Esophagus squamous epithelium (tissue), 5 donors: ENCODE measurements at regions not wholly inside any gene's neighbourhood (a gene's known extent, or its start where the extent isn't known, plus 50 kb on each side); places are given as distances from the start of the nearest gene placed in this dataset.

ENCODE experiments used
- DNase-seq: peaks from one replicate; lab custom pipeline; 2025; lab: John Stamatoyannopoulos, UW
- H3K27ac ChIP-seq, 4 donors: fragments of 200-600 bp; sonication (generic); one replicate each; pipeline ENCODE4 v1.5.1; 2016 to 2019; ENCODE audit warnings: mild to moderate bottlenecking in 1 of 4
- H3K27me3 ChIP-seq, 4 donors: fragments of 200-600 bp; sonication (generic); 1 replicate in 3 of 4; 2 replicates in 1 of 4; pipeline versions ENCODE4 v1.5.1 to v1.6.0; 2017 to 2021; ENCODE audit warnings: antibody characterized with exemption in 1 of 4
- H3K36me3 ChIP-seq, 3 donors: fragments of 200-600 bp; sonication (generic); one replicate each; pipeline ENCODE4 v1.5.1; 2016 to 2019
- H3K4me1 ChIP-seq, 3 donors: fragments of 200-600 bp; sonication (generic); one replicate each; pipeline ENCODE4 v1.5.1; 2017 to 2019
- H3K4me3 ChIP-seq, 4 donors: fragments of 200-600 bp; sonication (generic); 1 replicate in 3 of 4; 2 replicates in 1 of 4; pipeline ENCODE4 v1.5.1; 2016 to 2019; ENCODE audit warnings: mild to moderate bottlenecking in 2 of 4, moderate library complexity in 1 of 4
- H3K9me3 ChIP-seq, 3 donors: fragments of 200-600 bp; sonication (generic); one replicate each; pipeline ENCODE4 v1.5.1; 2016 to 2019
- CTCF ChIP-seq, 6 experiments: fragments of 450-650 bp in 4 of 6; fragments of 200-600 bp in 2 of 6; sonication (generic) in 2 of 6; IDR thresholded peaks; one replicate each; pipeline ENCODE4 v1.5.1; 2016 to 2019; ENCODE audit warnings: antibody characterized with exemption in 6 of 6, mild to moderate bottlenecking in 4 of 6, moderate library complexity in 4 of 6
- POLR2A ChIP-seq, 4 donors: fragments of 450-650 bp; IDR thresholded peaks; one replicate each; pipeline ENCODE4 v1.6.1; 2017; ENCODE audit warnings: antibody characterized with exemption in 4 of 4, mild to moderate bottlenecking in 4 of 4, moderate library complexity in 3 of 4
- WGBS, 2 donors: methylation state at CpG; one replicate each; pipeline ENCODE4 v1.1.5; 2018; 5-methylcytosine and 5-hydroxymethylcytosine counted together
- intact Hi-C: fragments of 100-400 bp; cut with DNase I; formaldehyde crosslinking; loops from one replicate; pipeline ENCODE4 v1.15.0; 2022
- donor health status: DM: yes; HTN: yes; CAD: no.

DNA sequence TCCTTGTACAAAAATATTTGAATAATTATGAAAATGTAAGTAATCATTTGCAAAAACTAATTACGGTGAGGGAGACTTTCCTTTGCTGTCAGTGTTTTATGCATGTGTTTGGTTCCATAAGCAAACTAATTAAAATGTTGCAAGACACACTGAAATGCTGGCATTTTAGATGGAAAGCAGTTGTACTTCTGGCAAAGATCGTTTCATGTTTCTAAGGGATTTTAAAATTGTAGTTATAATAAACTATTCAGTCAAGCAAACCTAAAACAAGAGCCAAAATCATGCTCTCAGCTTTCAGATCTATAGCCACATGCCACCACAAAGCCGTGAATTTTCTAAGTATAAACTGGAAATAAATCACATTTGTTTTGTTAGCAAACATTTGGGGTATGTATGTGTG, 240.1 kb upstream of the ZNF385D start:
- WGBS, 2 donors, result 36 to 40% methylated on average over 3 of the region's 3 CpGs
- Histone ChIP-seq H3K36me3 (no peaks in the 10 kb centered on the region), H3K9me3 (no peaks in the 10 kb centered on the region), H3K4me3 (no peak overlapping the region), H3K27ac (no peak overlapping the region), H3K27me3 (no peaks in the 10 kb centered on the region), H3K4me1 (no peaks in the 10 kb centered on the region)
- TF ChIP-seq CTCF (IDR thresholded peaks at IDR 0.05) (no peak), POLR2A (IDR thresholded peaks at IDR 0.05) (no peak)
- intact Hi-C loops, result no loop called here
- no peak for DNase-seq

GRCh38 chr3:21995079-21995607, 244.1 kb upstream of the ZNF385D start:
- no peak for DNase-seq
- WGBS, 2 donors, result 60% methylated on average over 1 of the region's 2 CpGs; no CpG with 5 or more reads in 1 of the 2 donors
- Histone ChIP-seq H3K36me3 (no peaks in the 10 kb centered on the region), H3K4me1 (no peaks in the 10 kb centered on the region), H3K4me3 (no peak overlapping the region), H3K9me3 (no peaks in the 10 kb centered on the region), H3K27me3 (no peaks in the 10 kb centered on the region), H3K27ac (no peak overlapping the region)
- intact Hi-C loops, result no loop called here
- TF ChIP-seq POLR2A (IDR thresholded peaks at IDR 0.05), result no peak
- TF ChIP-seq CTCF (IDR thresholded peaks at IDR 0.05), result no peak

DNA sequence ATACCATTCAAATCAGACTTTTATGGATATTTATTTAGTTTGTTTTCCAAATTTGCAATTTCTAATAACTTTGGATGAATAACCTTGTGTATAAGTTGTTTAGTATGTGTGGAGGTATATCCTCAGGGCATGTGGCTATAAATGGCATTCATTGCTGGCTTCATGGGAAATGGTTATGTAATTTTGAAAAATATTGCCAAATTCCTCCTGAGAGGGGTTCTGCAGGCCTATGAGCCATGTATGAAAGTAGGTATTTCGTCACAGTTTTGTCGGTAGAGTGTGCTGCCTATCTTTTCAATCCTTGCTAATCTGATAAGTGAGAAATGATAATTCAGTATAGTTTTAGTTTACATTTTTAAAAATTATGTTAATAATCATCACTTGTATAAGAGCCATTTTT, 256.4 kb upstream of the ZNF385D start:
- WGBS, 2 donors, result 71 to 84% methylated on average over 2 of the region's 2 CpGs
- no peak for TF ChIP-seq CTCF (IDR thresholded peaks at IDR 0.05)
- intact Hi-C loops, result no loop called here
- no peak for DNase-seq
- Histone ChIP-seq H3K9me3 (no peaks in the 10 kb centered on the region), H3K4me3 (no peak overlapping the region), H3K27me3 (no peaks in the 10 kb centered on the region), H3K4me1 (no peaks in the 10 kb centered on the region), H3K36me3 (no peaks in the 10 kb centered on the region), H3K27ac (no peak overlapping the region)

GRCh38 chr3:22010997-22011396, 260.0 kb upstream of the ZNF385D start:
- Histone ChIP-seq H3K36me3 (no peaks in the 10 kb centered on the region), H3K4me1 (no peaks in the 10 kb centered on the region), H3K27ac (no peak overlapping the region), H3K4me3 (no peak overlapping the region), H3K9me3 (no peaks in the 10 kb centered on the region), H3K27me3 (no peaks in the 10 kb centered on the region)
- TF ChIP-seq CTCF (IDR thresholded peaks at IDR 0.05), result no peak
- TF ChIP-seq POLR2A (IDR thresholded peaks at IDR 0.05), result no peak
- DNase-seq, result no peak
- intact Hi-C loops, result no loop called here
- 77 to 80% methylated on average over 2 of the region's 2 CpGs for WGBS, 2 donors

DNA sequence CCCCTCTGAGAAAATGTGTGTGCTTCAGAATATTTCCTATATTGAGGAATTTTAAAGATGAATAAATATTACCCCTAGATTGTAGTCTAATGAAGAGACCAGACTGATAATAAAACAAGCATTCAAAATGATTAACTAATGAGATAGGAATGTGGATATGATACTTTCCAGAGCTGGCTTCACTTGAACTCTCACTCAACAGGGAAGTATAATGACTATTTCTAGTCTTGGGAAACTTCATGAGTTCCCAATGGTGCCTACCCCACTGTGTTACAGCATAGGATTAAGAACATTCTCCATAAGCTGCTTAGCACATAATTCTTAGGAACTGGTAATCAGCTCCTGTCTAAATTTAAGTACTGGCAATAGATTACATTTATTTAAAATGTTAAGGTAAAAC, 261.5 kb upstream of the ZNF385D start:
- no peaks in the 10 kb centered on the region for H3K4me1 ChIP-seq
- H3K27me3 ChIP-seq, result no peaks in the 10 kb centered on the region
- H3K36me3 ChIP-seq, result no peaks in the 10 kb centered on the region
- H3K4me3 ChIP-seq, result no peak overlapping the region
- no peak for TF ChIP-seq CTCF (IDR thresholded peaks at IDR 0.05)
- no peak for TF ChIP-seq POLR2A (IDR thresholded peaks at IDR 0.05)
- intact Hi-C loops, result no loop called here
- no peaks in the 10 kb centered on the region for H3K9me3 ChIP-seq
- no peak overlapping the region for H3K27ac ChIP-seq
- no peak for DNase-seq
